MM.1S (cell line): ENCODE measurements at regions not wholly inside any gene's neighbourhood (a gene's known extent, or its start where the extent isn't known, plus 50 kb on each side); places are given as distances from the start of the nearest gene placed in this dataset.

Experiments
- DNase-seq: peaks from one replicate; pipeline ENCODE4 v3.0.0-alpha.2; 2015
- H2AFZ ChIP-seq: fragments of 300-600 bp; sonication (generic); 2 replicates; pipeline ENCODE4 v1.6.0; 2016; ENCODE audit warnings: antibody characterized with exemption, low read length
- H3F3A ChIP-seq: fragments of 300-600 bp; sonication (generic); 2 replicates; pipeline ENCODE4 v1.6.1; 2016; ENCODE audit warnings: mild to moderate bottlenecking, antibody characterized with exemption, low read length, moderate library complexity, mixed read lengths; ENCODE audit not compliant: insufficient read depth
- H3K27ac ChIP-seq: fragments of 300-600 bp; sonication (generic); 2 replicates; pipeline ENCODE4 v1.5.1; 2016; ENCODE audit warnings: mild to moderate bottlenecking, low read length
- H3K27me3 ChIP-seq: fragments of 300-600 bp; sonication (generic); replicated peaks from 2 replicates; pipeline ENCODE4 v1.6.0; 2016; ENCODE audit warnings: low read length; ENCODE audit not compliant: insufficient read depth
- H3K36me3 ChIP-seq: fragments of 300-600 bp; sonication (generic); replicated peaks from 2 replicates; pipeline ENCODE4 v1.6.1; 2016; ENCODE audit warnings: mild to moderate bottlenecking, low read length, mixed read lengths; ENCODE audit not compliant: insufficient read depth
- H3K4me1 ChIP-seq: fragments of 300-600 bp; sonication (generic); 2 replicates; pipeline ENCODE4 v1.6.1; 2016; ENCODE audit warnings: low read length, mixed read lengths
- H3K4me2 ChIP-seq: fragments of 300-600 bp; sonication (generic); 2 replicates; pipeline ENCODE4 v1.6.0; 2016; ENCODE audit warnings: low read depth, low read length
- H3K4me3 ChIP-seq: fragments of 300-600 bp; sonication (generic); 2 replicates; pipeline ENCODE4 v1.5.1; 2016; ENCODE audit warnings: low read length, mixed read lengths
- H3K79me2 ChIP-seq: fragments of 300-600 bp; sonication (generic); 2 replicates; pipeline ENCODE4 v1.6.1; 2016; ENCODE audit warnings: mixed run types, low read length, mixed read lengths
- H3K9ac ChIP-seq: fragments of 300-600 bp; sonication (generic); 2 replicates; pipeline ENCODE4 v1.6.1; 2016; ENCODE audit warnings: low read length, mixed read lengths
- H3K9me2 ChIP-seq: fragments of 300-600 bp; sonication (generic); replicated peaks from 2 replicates; pipeline ENCODE4 v1.6.1; 2016; ENCODE audit warnings: mild to moderate bottlenecking, low read length, mixed read lengths; ENCODE audit not compliant: insufficient read depth
- H3K9me3 ChIP-seq: fragments of 300-600 bp; sonication (generic); replicated peaks from 2 replicates; pipeline ENCODE4 v1.6.1; 2016; ENCODE audit warnings: mild to moderate bottlenecking, low read length, mixed read lengths; ENCODE audit not compliant: insufficient read depth
- H4K20me1 ChIP-seq: fragments of 300-600 bp; sonication (generic); 2 replicates; pipeline ENCODE4 v1.6.1; 2016; ENCODE audit warnings: mild to moderate bottlenecking, low read length, moderate library complexity, mixed read lengths; ENCODE audit not compliant: insufficient read depth
- CTCF ChIP-seq: fragments of 300-600 bp; sonication (generic); IDR thresholded peaks from 2 replicates; pipeline ENCODE4 v1.5.1; 2016; ENCODE audit warnings: antibody characterized with exemption, low read length, mixed read lengths
- EZH2 ChIP-seq: fragments of 300-600 bp; sonication (generic); optimal IDR thresholded peaks from 2 replicates; pipeline ENCODE3; 2017; ENCODE audit warnings: low read depth, mild to moderate bottlenecking, antibody characterized with exemption, low read length, mixed read lengths
- EZH2phosphoT487 ChIP-seq: fragments of 300-600 bp; sonication (generic); IDR thresholded peaks from 2 replicates; pipeline ENCODE4 v1.6.1; 2018; ENCODE audit warnings: antibody characterized with exemption, low read length

GRCh38 chr1:170284951-170285350, 139.2 kb downstream of the NTMT2 start:
- Histone ChIP-seq H3K79me2 (no peaks in the 10 kb centered on the region), H3K36me3 (no peaks in the 10 kb centered on the region), H3K9me2 (no peaks in the 10 kb centered on the region), H3K9me3 (no peaks in the 10 kb centered on the region), H3K9ac (no peak overlapping the region), H3K27ac (no peak overlapping the region), H3K27me3 (no peaks in the 10 kb centered on the region), H4K20me1 (no peaks in the 10 kb centered on the region), H2AFZ (no peak overlapping the region), H3K4me3 (no peak overlapping the region), H3F3A (no peaks in the 10 kb centered on the region), H3K4me2 (no peak overlapping the region), H3K4me1 (no peaks in the 10 kb centered on the region)
- no peak for DNase-seq
- no peak for TF ChIP-seq EZH2
- TF ChIP-seq CTCF, result no peak
- no peak for TF ChIP-seq EZH2phosphoT487

DNA sequence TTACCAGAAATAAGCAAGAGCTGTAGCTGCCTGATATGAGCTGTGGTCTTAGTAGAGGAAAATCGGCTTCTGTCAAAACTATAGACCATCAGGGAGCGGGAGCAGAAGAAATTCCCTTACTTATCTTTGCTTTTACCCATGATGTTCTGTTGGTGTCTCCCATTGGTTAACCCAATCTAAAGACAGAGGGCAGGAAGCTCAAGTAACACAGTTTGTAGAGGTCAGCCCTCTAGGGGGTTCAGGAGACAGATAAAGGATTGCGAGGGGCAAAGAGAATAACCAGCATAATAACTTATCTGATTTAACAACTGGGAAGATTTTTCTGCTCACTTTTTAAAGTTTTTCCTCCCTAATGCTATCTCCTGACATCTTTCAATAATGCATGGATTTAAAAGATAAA, 142.4 kb downstream of the NTMT2 start:
- Histone ChIP-seq H3K9me3 (no peaks in the 10 kb centered on the region), H3K4me2 (no peak overlapping the region)

DNA sequence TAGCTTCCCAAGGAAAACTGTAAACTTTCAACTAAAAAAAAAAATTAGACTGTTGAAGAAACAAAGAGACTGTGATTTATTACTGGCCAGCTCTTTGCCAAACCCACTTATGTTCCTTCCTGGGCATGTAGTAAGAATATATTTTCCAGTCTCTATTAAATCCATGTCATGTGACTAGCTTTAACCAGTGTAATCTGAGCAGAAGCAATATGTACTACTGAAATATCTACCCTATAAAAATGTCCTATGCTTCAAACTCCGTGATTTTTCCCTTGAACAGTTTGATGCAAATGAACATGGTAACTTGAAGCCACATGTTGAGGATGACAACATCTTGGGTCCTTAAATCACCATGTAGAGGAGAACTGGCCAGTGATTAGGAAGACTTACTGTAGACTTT, 144.5 kb downstream of the NTMT2 start:
- Histone ChIP-seq H4K20me1 (no peaks in the 10 kb centered on the region), H3K4me3 (no peak overlapping the region), H3K9ac (no peak overlapping the region), H2AFZ (no peak overlapping the region), H3K9me3 (no peaks in the 10 kb centered on the region), H3K27ac (no peak overlapping the region), H3K9me2 (no peaks in the 10 kb centered on the region), H3K4me2 (no peak overlapping the region), H3K36me3 (no peaks in the 10 kb centered on the region), H3K27me3 (no peaks in the 10 kb centered on the region), H3F3A (no peaks in the 10 kb centered on the region), H3K4me1 (no peaks in the 10 kb centered on the region), H3K79me2 (no peaks in the 10 kb centered on the region)
- DNase-seq, result no peak
- TF ChIP-seq EZH2phosphoT487 (no peak), EZH2 (no peak), CTCF (no peak)

More for the DNA sequence above, 142.4 kb downstream of the NTMT2 start:
- H3K79me2 ChIP-seq, result no peaks in the 10 kb centered on the region
- no peaks in the 10 kb centered on the region for H3K9me2 ChIP-seq
- no peaks in the 10 kb centered on the region for H3K36me3 ChIP-seq
- H4K20me1 ChIP-seq, result no peaks in the 10 kb centered on the region
- DNase-seq, result no peak
- no peaks in the 10 kb centered on the region for H3K27me3 ChIP-seq
- no peak overlapping the region for H2AFZ ChIP-seq
- no peaks in the 10 kb centered on the region for H3F3A ChIP-seq
- no peak overlapping the region for H3K9ac ChIP-seq
- no peak overlapping the region for H3K27ac ChIP-seq
- no peak overlapping the region for H3K4me3 ChIP-seq
- TF ChIP-seq CTCF, result no peak
- no peak for TF ChIP-seq EZH2
- TF ChIP-seq EZH2phosphoT487, result no peak
- no peaks in the 10 kb centered on the region for H3K4me1 ChIP-seq
